ENCODE measurements at regions not wholly inside any gene's neighbourhood (a gene's known extent, or its start where the extent isn't known, plus 50 kb on each side); places are given as distances from the start of the nearest gene placed in this dataset.

GRCh38 chr7:3105856-3106255 is 62.2 kb upstream of the CARD11 start:
- Histone ChIP-seq H3K79me2 (replicated peaks; ENCODE audit: insufficient read depth, low read length) (no peaks in the 10 kb centered on the region), H3K9ac (ENCODE audit: low read length) (no peak overlapping the region), H3K4me2 (ENCODE audit: low read length) (no peak overlapping the region), H4K20me1 (ENCODE audit: insufficient read depth) (no peaks in the 10 kb centered on the region), H3K36me3 (ENCODE audit: insufficient read depth, low read length) (no peaks in the 10 kb centered on the region), H3K9me3 (ENCODE audit: low read length) (no peaks in the 10 kb centered on the region), H3K27ac (ENCODE audit: low read length) (no peak overlapping the region), H3K4me3 (ENCODE audit: low read length) (no peak overlapping the region), H3F3A (ENCODE audit: insufficient read depth, low read length, poor library complexity, severe bottlenecking) (no peaks in the 10 kb centered on the region), H3K27me3 (ENCODE audit: insufficient read depth, low read depth, low read length) (no peaks in the 10 kb centered on the region), H2AFZ (ENCODE audit: low read depth, low read length) (no peak overlapping the region), H3K9me2 (ENCODE audit: insufficient read depth, low read length) (no peaks in the 10 kb centered on the region)
- TF ChIP-seq POLR2AphosphoS5 (IDR thresholded peaks at IDR 0.05) (no peak), REST (IDR thresholded peaks at IDR 0.05; ENCODE audit: borderline replicate concordance) (no peak), EP300 (conservative IDR thresholded peaks at IDR 0.05; ENCODE audit: poor library complexity, severe bottlenecking) (no peak), MXI1 (conservative IDR thresholded peaks at IDR 0.05; ENCODE audit: poor library complexity, severe bottlenecking) (no peak), SMC3 (conservative IDR thresholded peaks at IDR 0.05; ENCODE audit: poor library complexity) (no peak), CTCF (IDR thresholded peaks at IDR 0.05; ENCODE audit: poor library complexity, severe bottlenecking) (no peak), TAF1 (IDR thresholded peaks at IDR 0.05; ENCODE audit: low read depth) (no peak), EZH2 (IDR thresholded peaks at IDR 0.05; ENCODE audit: borderline replicate concordance, insufficient read depth, low read length, poor library complexity, severe bottlenecking) (no peak), RAD21 (conservative IDR thresholded peaks at IDR 0.05) (no peak)

- no peak overlapping the region for H2AFZ ChIP-seq (ENCODE audit: low read depth, low read length)
- no peak overlapping the region for H3K9ac ChIP-seq (ENCODE audit: low read length)
- no peaks in the 10 kb centered on the region for H3K27me3 ChIP-seq (ENCODE audit: insufficient read depth, low read depth, low read length)
- H3K4me3 ChIP-seq (ENCODE audit: low read length) = no peak overlapping the region
- no peaks in the 10 kb centered on the region for H3K79me2 ChIP-seq (replicated peaks; ENCODE audit: insufficient read depth, low read length)
- no peaks in the 10 kb centered on the region for H3F3A ChIP-seq (ENCODE audit: insufficient read depth, low read length, poor library complexity, severe bottlenecking)
- H3K4me2 ChIP-seq (ENCODE audit: low read length) = no peak overlapping the region
- no peak overlapping the region for H3K27ac ChIP-seq (ENCODE audit: low read length)
- no peaks in the 10 kb centered on the region for H3K9me3 ChIP-seq (ENCODE audit: low read length)
- no peaks in the 10 kb centered on the region for H3K9me2 ChIP-seq (ENCODE audit: insufficient read depth, low read length)
- H3K36me3 ChIP-seq (ENCODE audit: insufficient read depth, low read length) = no peaks in the 10 kb centered on the region
- no peaks in the 10 kb centered on the region for H4K20me1 ChIP-seq (ENCODE audit: insufficient read depth)
- TF ChIP-seq SMC3 (conservative IDR thresholded peaks at IDR 0.05; ENCODE audit: poor library complexity) = no peak
- TF ChIP-seq RAD21 (conservative IDR thresholded peaks at IDR 0.05) = no peak
- TF ChIP-seq REST (IDR thresholded peaks at IDR 0.05; ENCODE audit: borderline replicate concordance) = no peak
- no peak for TF ChIP-seq TAF1 (IDR thresholded peaks at IDR 0.05; ENCODE audit: low read depth)
- no peak for TF ChIP-seq MXI1 (conservative IDR thresholded peaks at IDR 0.05; ENCODE audit: poor library complexity, severe bottlenecking)
- no peak for TF ChIP-seq CTCF (IDR thresholded peaks at IDR 0.05; ENCODE audit: poor library complexity, severe bottlenecking)
- TF ChIP-seq EP300 (conservative IDR thresholded peaks at IDR 0.05; ENCODE audit: poor library complexity, severe bottlenecking) = no peak
- no peak for TF ChIP-seq EZH2 (IDR thresholded peaks at IDR 0.05; ENCODE audit: borderline replicate concordance, insufficient read depth, low read length, poor library complexity, severe bottlenecking)
- no peak for TF ChIP-seq POLR2AphosphoS5 (IDR thresholded peaks at IDR 0.05)
Observed at GRCh38 chr7:3106361-3106826, 62.7 kb upstream of the CARD11 start.

Data from neural cell (in vitro differentiated cells).